GM12864 (cell line): ENCODE measurements at regions not wholly inside any gene's neighbourhood (a gene's known extent, or its start where the extent isn't known, plus 50 kb on each side); places are given as distances from the start of the nearest gene placed in this dataset.

ENCODE experiments used
- DNase-seq: peaks from one replicate; pipeline ENCODE4 v3.0.0-alpha.2; 2011; ENCODE audit warnings: low read depth
- H3K4me3 ChIP-seq: 2 replicates; pipeline ENCODE4 v1.5.1; 2011; ENCODE audit warnings: mild to moderate bottlenecking, low read depth, low read length, control low read depth
- CTCF ChIP-seq: IDR thresholded peaks from 2 replicates; pipeline ENCODE4 v1.5.1; 2011; ENCODE audit warnings: low read depth, mild to moderate bottlenecking, moderate library complexity, low read length, control low read depth, inconsistent platforms; ENCODE audit errors: missing control alignments

GRCh38 chr6:137754866-137755265 lies 112.2 kb upstream of the TNFAIP3 start:
- no peak for DNase-seq
- no peak overlapping the region for H3K4me3 ChIP-seq
- no peak for TF ChIP-seq CTCF

- H3K4me3 ChIP-seq: no peak overlapping the region
- no peak for DNase-seq
- TF ChIP-seq CTCF: no peak
These were observed 111.8 kb upstream of the TNFAIP3 start for GRCh38 chr6:137755284-137755683.

- no peak for DNase-seq
These were observed 110.3 kb upstream of the TNFAIP3 start for GRCh38 chr6:137756788-137757187.

GRCh38 chr6:137758661-137759060 lies 108.4 kb upstream of the TNFAIP3 start:
- no peak for DNase-seq

More at GRCh38 chr6:137756788-137757187, 110.3 kb upstream of the TNFAIP3 start:
- no peak for TF ChIP-seq CTCF
- no peak overlapping the region for H3K4me3 ChIP-seq

GRCh38 chr6:137759624-137760023 lies 107.4 kb upstream of the TNFAIP3 start:
- no peak for TF ChIP-seq CTCF
- no peak overlapping the region for H3K4me3 ChIP-seq
- DNase-seq: no peak

More at GRCh38 chr6:137758661-137759060, 108.4 kb upstream of the TNFAIP3 start:
- no peak overlapping the region for H3K4me3 ChIP-seq
- no peak for TF ChIP-seq CTCF

GRCh38 chr6:137761072-137761471 lies 106.0 kb upstream of the TNFAIP3 start:
- DNase-seq: no peak
- no peak for TF ChIP-seq CTCF
- no peak overlapping the region for H3K4me3 ChIP-seq

GRCh38 chr6:137761487-137761886 lies 105.6 kb upstream of the TNFAIP3 start:
- TF ChIP-seq CTCF: no peak

More at GRCh38 chr6:137761487-137761886, 105.6 kb upstream of the TNFAIP3 start:
- no peak for DNase-seq
- no peak overlapping the region for H3K4me3 ChIP-seq
